Neural progenitor cell (in vitro differentiated cells): ENCODE measurements at regions not wholly inside any gene's neighbourhood (a gene's known extent, or its start where the extent isn't known, plus 50 kb on each side); places are given as distances from the start of the nearest gene placed in this dataset.

Source experiments
- CTCF ChIP-seq: fragments of 200-600 bp; sonication (generic); IDR thresholded peaks from 2 replicates; pipeline ENCODE4 v1.5.1; 2017; ENCODE audit warnings: antibody characterized with exemption, mild to moderate bottlenecking
- EZH2 ChIP-seq: fragments of 200-600 bp; sonication (generic); IDR thresholded peaks from 2 replicates; pipeline ENCODE4 v1.6.1; 2017; ENCODE audit warnings: antibody characterized with exemption, mild to moderate bottlenecking, moderate library complexity
- EZH2phosphoT487 ChIP-seq: fragments of 200-600 bp; sonication (generic); IDR thresholded peaks from 2 replicates; pipeline ENCODE4 v1.6.1; 2017; ENCODE audit warnings: antibody characterized with exemption

DNA sequence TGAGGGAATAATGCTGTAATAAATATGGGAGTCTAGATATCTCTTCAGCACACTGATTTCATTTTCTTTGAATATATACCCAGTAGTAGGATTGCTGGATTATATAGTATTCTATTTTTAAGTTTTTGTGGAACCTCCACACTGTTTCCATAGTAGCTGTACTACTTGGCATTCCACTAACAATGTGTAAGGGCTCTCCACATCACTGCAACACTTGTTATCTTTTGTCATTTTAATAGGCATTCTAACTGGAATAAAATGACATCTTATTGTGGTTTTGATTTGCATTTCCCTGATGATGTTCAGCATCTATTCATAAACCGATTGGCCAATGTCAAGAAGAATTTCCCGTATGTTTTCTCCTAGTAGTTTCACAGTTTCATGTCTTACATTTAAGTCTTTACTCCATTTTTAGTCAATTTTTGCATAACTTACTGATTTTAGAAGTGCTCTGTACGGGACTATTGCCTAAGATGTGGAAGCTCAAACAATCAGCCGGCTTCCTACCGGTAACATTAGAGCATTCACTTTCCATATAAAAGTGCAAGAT, 1078.8 kb downstream of the TAF11L14 start:
- no peak for TF ChIP-seq CTCF
- TF ChIP-seq EZH2: no peak
- no peak for TF ChIP-seq EZH2phosphoT487
